CD4-positive, alpha-beta T cell (primary cell): ENCODE measurements at regions not wholly inside any gene's neighbourhood (a gene's known extent, or its start where the extent isn't known, plus 50 kb on each side); places are given as distances from the start of the nearest gene placed in this dataset.

Experiments
- ATAC-seq: fragments of 200-7000 bp; cut with Tn5 transposase; one replicate; pipeline ENCODE4 v1.10.0; 2022; ENCODE audit warnings: mild to moderate bottlenecking; ENCODE audit not compliant: poor library complexity
- CTCF ChIA-PET: fragments of 350-600 bp; sonication (Branson Sonifier 250); formaldehyde crosslinking; loops from one replicate; lab custom pipeline; 2021; ENCODE audit warnings: antibody characterized with exemption, inconsistent platforms; lab: Charles Lee
- POLR2A ChIA-PET: fragments of 350-600 bp; sonication (Branson Sonifier 250); formaldehyde crosslinking; loops from one replicate; lab custom pipeline; 2021; ENCODE audit warnings: antibody characterized with exemption, inconsistent platforms; lab: Charles Lee
- DNase-seq, 14 experiments: peaks; one replicate each; pipeline ENCODE4 v3.0.0-alpha.2; 2013 to 2020; ENCODE audit warnings: mixed read lengths in 2 of 14
- H3K27ac ChIP-seq, 2 donors: one replicate each; pipeline versions ENCODE4 v1.5.1 to v1.7.0; 2013; ENCODE audit warnings: low read length in 2 of 2, low read depth in 1 of 2, mild to moderate bottlenecking in 1 of 2
- H3K27me3 ChIP-seq, 2 experiments: 1 replicate in 1 of 2; 2 replicates in 1 of 2; pipeline versions ENCODE4 v1.6.1 to v1.7.0; 2013; ENCODE audit warnings: low read length in 2 of 2, control low read depth in 1 of 2, mild to moderate bottlenecking in 1 of 2, moderate library complexity in 1 of 2; ENCODE audit not compliant: insufficient read depth in 2 of 2, control insufficient read depth in 1 of 2
- H3K36me3 ChIP-seq: one replicate; pipeline ENCODE4 v1.6.1; 2013; ENCODE audit warnings: low read length, control low read depth; ENCODE audit not compliant: insufficient read depth
- H3K4me1 ChIP-seq: one replicate; pipeline ENCODE4 v1.6.1; 2013; ENCODE audit warnings: low read length, control low read depth; ENCODE audit not compliant: insufficient read depth
- H3K4me3 ChIP-seq: one replicate; pipeline ENCODE4 v1.5.1; 2013; ENCODE audit warnings: mild to moderate bottlenecking, low read length, moderate library complexity
- H3K9me3 ChIP-seq, 2 experiments: 1 replicate in 1 of 2; 2 replicates in 1 of 2; pipeline versions ENCODE4 v1.6.1 to v1.7.0; 2013; ENCODE audit warnings: low read length in 2 of 2, mild to moderate bottlenecking in 2 of 2, control low read depth in 1 of 2, moderate library complexity in 1 of 2; ENCODE audit not compliant: control insufficient read depth in 1 of 2, insufficient read depth in 1 of 2
- H3K27ac Mint-ChIP-seq: one replicate; pipeline ENCODE4 v1.8.0; 2020; ENCODE audit warnings: mixed read lengths
- H3K27me3 Mint-ChIP-seq: one replicate; pipeline ENCODE4 v1.8.0; 2021; ENCODE audit warnings: mixed read lengths
- H3K36me3 Mint-ChIP-seq: one replicate; pipeline ENCODE4 v1.8.0; 2021; ENCODE audit warnings: low read depth, mixed read lengths
- H3K4me1 Mint-ChIP-seq: one replicate; pipeline ENCODE4 v1.8.0; 2021; ENCODE audit warnings: low read depth, mixed read lengths
- H3K4me3 Mint-ChIP-seq: one replicate; pipeline ENCODE4 v1.8.0; 2020; ENCODE audit warnings: mild to moderate bottlenecking, mixed read lengths
- H3K9me3 Mint-ChIP-seq: one replicate; pipeline ENCODE4 v1.8.0; 2020; ENCODE audit warnings: mixed read lengths
- intact Hi-C, 2 experiments: fragments of 100-400 bp; cut with DNase I in 1 of 2; cut with micrococcal nuclease in 1 of 2; formaldehyde crosslinking; loops; one replicate each; pipeline versions ENCODE4 v1.15.1 to v1.9.0; 2023 to 2025; cut with DNase I, micrococcal nuclease
- TF ChIP-seq, protein P1 (sequence below): fragments of 200-600 bp; IDR thresholded peaks from one replicate; pipeline ENCODE4 v1.8.0; 2022; ENCODE audit warnings: antibody characterized with exemption, mild to moderate bottlenecking

DNA sequence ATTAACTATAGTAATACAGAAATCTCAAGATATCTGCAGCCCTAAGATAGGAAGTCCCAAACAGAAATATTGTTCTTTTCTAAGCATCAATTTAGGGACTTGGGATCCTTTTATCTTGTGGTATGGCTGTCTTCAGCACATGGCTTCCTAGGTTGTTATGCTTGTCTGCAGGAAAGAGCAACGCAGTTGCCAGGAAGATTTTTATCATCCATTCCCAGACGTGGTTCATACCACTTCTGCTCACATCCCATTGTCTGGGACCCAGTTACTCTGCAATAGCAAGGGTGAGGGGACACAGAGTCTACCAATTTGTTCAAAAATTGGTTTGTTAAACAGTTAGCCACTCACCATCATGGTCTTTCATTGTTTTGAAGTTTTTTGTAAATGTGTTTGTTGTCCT lies 85.6 kb upstream of the RXFP2 start:
- intact Hi-C loops = no loop called here
- Mint-ChIP-seq H3K9me3 (no peaks in the 10 kb centered on the region), H3K36me3 (no peaks in the 10 kb centered on the region), H3K4me1 (no peaks in the 10 kb centered on the region), H3K27me3 (no peaks in the 10 kb centered on the region), H3K27ac (no peak overlapping the region), H3K4me3 (no peak overlapping the region)
- H3K9me3 ChIP-seq = no peaks in the 10 kb centered on the region
- no peak for ATAC-seq
- ChIA-PET CTCF (no interaction called here), POLR2A (no interaction called here)
- no peaks in the 10 kb centered on the region for H3K36me3 ChIP-seq
- no peak overlapping the region for H3K27ac ChIP-seq
- TF ChIP-seq, protein P1, sequence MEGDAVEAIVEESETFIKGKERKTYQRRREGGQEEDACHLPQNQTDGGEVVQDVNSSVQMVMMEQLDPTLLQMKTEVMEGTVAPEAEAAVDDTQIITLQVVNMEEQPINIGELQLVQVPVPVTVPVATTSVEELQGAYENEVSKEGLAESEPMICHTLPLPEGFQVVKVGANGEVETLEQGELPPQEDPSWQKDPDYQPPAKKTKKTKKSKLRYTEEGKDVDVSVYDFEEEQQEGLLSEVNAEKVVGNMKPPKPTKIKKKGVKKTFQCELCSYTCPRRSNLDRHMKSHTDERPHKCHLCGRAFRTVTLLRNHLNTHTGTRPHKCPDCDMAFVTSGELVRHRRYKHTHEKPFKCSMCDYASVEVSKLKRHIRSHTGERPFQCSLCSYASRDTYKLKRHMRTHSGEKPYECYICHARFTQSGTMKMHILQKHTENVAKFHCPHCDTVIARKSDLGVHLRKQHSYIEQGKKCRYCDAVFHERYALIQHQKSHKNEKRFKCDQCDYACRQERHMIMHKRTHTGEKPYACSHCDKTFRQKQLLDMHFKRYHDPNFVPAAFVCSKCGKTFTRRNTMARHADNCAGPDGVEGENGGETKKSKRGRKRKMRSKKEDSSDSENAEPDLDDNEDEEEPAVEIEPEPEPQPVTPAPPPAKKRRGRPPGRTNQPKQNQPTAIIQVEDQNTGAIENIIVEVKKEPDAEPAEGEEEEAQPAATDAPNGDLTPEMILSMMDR = no peak
- no peak for DNase-seq
- no peak overlapping the region for H3K4me3 ChIP-seq
- H3K4me1 ChIP-seq = no peaks in the 10 kb centered on the region
- H3K27me3 ChIP-seq = no peaks in the 10 kb centered on the region

DNA sequence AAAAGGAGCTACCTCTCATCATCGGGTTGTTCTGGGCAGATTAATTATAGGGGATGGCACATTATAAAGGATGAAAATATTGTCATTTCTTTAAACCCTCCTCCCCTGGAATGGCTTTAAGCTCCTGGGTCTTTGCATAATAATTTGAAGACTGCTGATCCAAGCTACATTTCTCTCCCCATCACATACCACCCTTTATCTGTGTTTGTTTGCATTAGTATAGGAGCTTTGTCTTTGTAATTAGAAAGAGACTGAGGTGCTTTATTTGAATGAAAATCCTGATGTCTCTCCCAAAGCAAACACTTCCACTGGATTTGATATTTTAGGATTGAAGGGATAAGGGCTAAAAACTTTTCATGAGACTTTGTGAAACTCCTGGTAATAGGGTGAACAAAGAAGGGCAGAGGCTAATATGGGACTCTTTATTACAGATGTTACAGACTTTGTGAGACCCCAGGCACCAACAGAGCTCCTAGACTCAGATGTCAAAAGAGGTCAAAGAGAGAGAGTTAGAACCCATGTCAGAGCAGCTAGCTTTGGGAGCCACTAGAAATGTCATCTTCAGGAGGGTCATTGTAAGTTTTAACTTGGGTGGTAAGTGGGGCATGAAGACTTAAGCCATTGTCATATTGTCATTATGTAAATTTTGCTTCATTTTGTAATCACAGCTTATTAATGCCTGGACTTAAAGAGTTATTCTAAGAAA lies 75.3 kb upstream of the RXFP2 start:
- intact Hi-C loops = no loop called here
- Mint-ChIP-seq H3K36me3 (no peaks in the 10 kb centered on the region), H3K27ac (no peak overlapping the region), H3K4me3 (no peak overlapping the region), H3K9me3 (peaks cover 15% of the 10 kb centered on the region), H3K4me1 (no peaks in the 10 kb centered on the region), H3K27me3 (peaks cover 21% of the 10 kb centered on the region)
- H3K9me3 ChIP-seq = peaks cover 0 to 6% of the 10 kb centered on the region in 2 experiments
- no peak for ATAC-seq
- no peaks in the 10 kb centered on the region for H3K36me3 ChIP-seq
- no peak overlapping the region for H3K4me3 ChIP-seq
- H3K27ac ChIP-seq = no peak overlapping the region
- ChIA-PET CTCF (no interaction called here), POLR2A (no interaction called here)
- TF ChIP-seq, protein P1 = no peak
- no peaks in the 10 kb centered on the region for H3K4me1 ChIP-seq
- no peaks in the 10 kb centered on the region for H3K27me3 ChIP-seq
- no peak for DNase-seq

DNA sequence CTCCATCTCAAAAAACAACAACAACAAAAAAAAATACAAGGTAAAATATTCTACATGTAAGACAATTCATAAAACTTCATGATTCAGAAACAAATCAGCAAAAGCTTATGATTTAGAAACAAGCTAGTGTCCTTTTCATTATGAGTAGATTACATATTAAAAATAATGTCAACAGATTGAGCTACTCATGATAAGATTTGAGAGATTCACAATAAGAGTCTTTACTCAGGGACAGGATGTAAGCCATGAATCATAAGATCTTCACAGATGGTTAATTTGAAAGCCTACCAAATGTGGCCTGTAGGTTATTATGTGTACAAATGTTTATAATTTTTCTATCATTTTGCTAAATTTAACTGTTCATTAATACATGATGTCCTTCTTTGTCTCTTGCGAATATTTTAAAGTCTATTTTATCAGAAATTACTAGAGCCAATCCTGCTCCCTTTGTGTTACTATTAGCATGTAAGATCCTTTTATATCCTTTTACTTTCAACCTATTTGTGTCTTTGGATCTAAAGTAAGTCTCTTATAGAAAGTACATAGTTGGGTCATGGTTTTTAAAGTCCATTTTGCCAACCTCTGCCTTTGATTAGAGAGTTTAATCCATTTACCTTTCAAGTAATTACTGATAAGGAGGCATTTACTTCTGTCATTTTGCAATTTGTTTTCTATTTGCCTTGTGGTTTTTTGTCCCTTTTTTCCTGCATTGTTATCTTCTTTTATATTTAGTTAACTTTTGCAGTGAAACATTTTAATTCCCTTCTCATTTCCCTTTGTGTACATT lies 68.3 kb upstream of the RXFP2 start:
- Mint-ChIP-seq H3K4me3 (no peak overlapping the region), H3K27me3 (peaks cover 8% of the 10 kb centered on the region), H3K27ac (no peak overlapping the region), H3K36me3 (no peaks in the 10 kb centered on the region), H3K4me1 (no peaks in the 10 kb centered on the region), H3K9me3 (peaks cover 9% of the 10 kb centered on the region)
- TF ChIP-seq, protein P1 = no peak
- Histone ChIP-seq H3K27ac (no peak overlapping the region), H3K9me3 (peaks cover 0 to 7% of the 10 kb centered on the region in 2 experiments), H3K27me3 (no peaks in the 10 kb centered on the region), H3K4me1 (no peaks in the 10 kb centered on the region), H3K36me3 (no peaks in the 10 kb centered on the region), H3K4me3 (no peak overlapping the region)
- POLR2A ChIA-PET = no interaction called here
- no peak for ATAC-seq
- DNase-seq = no peak
- intact Hi-C loops = no loop called here
- CTCF ChIA-PET = no interaction called here
